Natural killer cell (primary cell): ENCODE measurements at regions not wholly inside any gene's neighbourhood (a gene's known extent, or its start where the extent isn't known, plus 50 kb on each side); places are given as distances from the start of the nearest gene placed in this dataset.

Source experiments
- ATAC-seq, 3 donors: fragments of 150-1000 bp in 2 of 3; fragments of 200-7000 bp in 1 of 3; cut with Tn5 transposase; 1 replicate in 1 of 3; 2 replicates in 2 of 3; pipeline ENCODE4 v1.10.0; 2021; ENCODE audit warnings: mild to moderate bottlenecking in 2 of 3, moderate library complexity in 2 of 3
- DNase-seq, 2 donors: peaks; one replicate each; pipeline versions ENCODE4 v3.0.0 to v3.0.0-alpha.2; 2013 to 2021; ENCODE audit warnings: mixed read lengths in 1 of 2
- H3K27ac ChIP-seq: one replicate; pipeline ENCODE4 v1.5.1; 2013; ENCODE audit warnings: mild to moderate bottlenecking, low read length
- H3K27me3 ChIP-seq: one replicate; pipeline ENCODE4 v1.6.1; 2013; ENCODE audit warnings: low read length; ENCODE audit not compliant: control insufficient read depth, insufficient read depth
- H3K36me3 ChIP-seq: one replicate; pipeline ENCODE4 v1.6.1; 2013; ENCODE audit warnings: low read length; ENCODE audit not compliant: control insufficient read depth, insufficient read depth
- H3K4me1 ChIP-seq: one replicate; pipeline ENCODE4 v1.6.1; 2013; ENCODE audit warnings: low read length; ENCODE audit not compliant: control insufficient read depth, insufficient read depth
- H3K4me3 ChIP-seq: one replicate; pipeline ENCODE4 v1.5.1; 2013; ENCODE audit warnings: low read length
- H3K9me3 ChIP-seq: one replicate; pipeline ENCODE4 v1.6.1; 2013; ENCODE audit warnings: low read length; ENCODE audit not compliant: control insufficient read depth, insufficient read depth
- H3K27ac Mint-ChIP-seq, 2 donors: one replicate each; pipeline ENCODE4 v1.8.0; 2022; ENCODE audit warnings: mild to moderate bottlenecking in 2 of 2, mixed read lengths in 2 of 2, moderate library complexity in 1 of 2
- H3K27me3 Mint-ChIP-seq, 2 donors: one replicate each; pipeline ENCODE4 v1.8.0; 2022; ENCODE audit warnings: low read depth in 2 of 2, mixed read lengths in 2 of 2
- H3K36me3 Mint-ChIP-seq: one replicate; pipeline ENCODE4 v1.8.0; 2022; ENCODE audit warnings: mixed read lengths
- H3K4me1 Mint-ChIP-seq, 2 donors: one replicate each; pipeline ENCODE4 v1.8.0; 2022; ENCODE audit warnings: mixed read lengths in 2 of 2
- H3K4me3 Mint-ChIP-seq: one replicate; pipeline ENCODE4 v1.8.0; 2022; ENCODE audit warnings: mild to moderate bottlenecking, moderate library complexity, mixed read lengths
- H3K9me3 Mint-ChIP-seq, 2 donors: one replicate each; pipeline ENCODE4 v1.8.0; 2022; ENCODE audit warnings: mixed read lengths in 2 of 2
- WGBS: methylation state at CpG from one replicate; pipeline ENCODE4 v1.1.7; 2013; ENCODE audit warnings: missing lambda C conversion rate; ENCODE audit not compliant: insufficient coverage; 5-methylcytosine and 5-hydroxymethylcytosine counted together
- intact Hi-C: fragments of 100-400 bp; cut with micrococcal nuclease; formaldehyde crosslinking; loops from one replicate; pipeline ENCODE4 v1.14.2; 2022
- TF ChIP-seq, protein P1 (sequence below): fragments of 200-600 bp; IDR thresholded peaks from one replicate; pipeline ENCODE4 v1.8.0; 2022; ENCODE audit warnings: antibody characterized with exemption

DNA sequence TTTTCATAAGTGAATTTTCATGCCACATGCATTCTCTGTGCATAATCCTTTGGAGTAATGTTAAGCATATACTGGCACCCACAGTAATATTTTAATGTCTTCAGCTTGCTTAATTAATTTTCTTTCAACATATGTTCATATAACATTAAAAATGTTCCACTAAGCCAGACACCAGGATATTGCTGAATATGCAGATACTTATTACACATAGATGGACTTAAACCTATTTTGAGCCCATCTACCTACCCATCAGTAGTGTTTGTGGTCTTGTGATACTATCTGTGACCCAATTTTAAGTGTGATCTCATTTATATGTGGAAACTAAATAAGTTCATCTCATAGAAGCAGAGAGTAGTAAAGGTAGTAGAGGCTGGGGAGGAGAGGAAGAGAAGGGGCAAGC is 379.5 kb upstream of the JAG1 start:
- no peak for DNase-seq
- no peaks in the 10 kb centered on the region for H3K9me3 ChIP-seq
- H3K27ac ChIP-seq = no peak overlapping the region
- H3K36me3 ChIP-seq = no peaks in the 10 kb centered on the region
- no peaks in the 10 kb centered on the region for H3K4me1 Mint-ChIP-seq
- no peak overlapping the region for H3K27ac Mint-ChIP-seq
- H3K4me3 ChIP-seq = no peak overlapping the region
- H3K9me3 Mint-ChIP-seq = no peaks in the 10 kb centered on the region
- H3K4me1 ChIP-seq = no peaks in the 10 kb centered on the region
- intact Hi-C loops = no loop called here
- no peaks in the 10 kb centered on the region for H3K27me3 Mint-ChIP-seq
- no peak for ATAC-seq
- no peak overlapping the region for H3K4me3 Mint-ChIP-seq
- TF ChIP-seq, protein P1, sequence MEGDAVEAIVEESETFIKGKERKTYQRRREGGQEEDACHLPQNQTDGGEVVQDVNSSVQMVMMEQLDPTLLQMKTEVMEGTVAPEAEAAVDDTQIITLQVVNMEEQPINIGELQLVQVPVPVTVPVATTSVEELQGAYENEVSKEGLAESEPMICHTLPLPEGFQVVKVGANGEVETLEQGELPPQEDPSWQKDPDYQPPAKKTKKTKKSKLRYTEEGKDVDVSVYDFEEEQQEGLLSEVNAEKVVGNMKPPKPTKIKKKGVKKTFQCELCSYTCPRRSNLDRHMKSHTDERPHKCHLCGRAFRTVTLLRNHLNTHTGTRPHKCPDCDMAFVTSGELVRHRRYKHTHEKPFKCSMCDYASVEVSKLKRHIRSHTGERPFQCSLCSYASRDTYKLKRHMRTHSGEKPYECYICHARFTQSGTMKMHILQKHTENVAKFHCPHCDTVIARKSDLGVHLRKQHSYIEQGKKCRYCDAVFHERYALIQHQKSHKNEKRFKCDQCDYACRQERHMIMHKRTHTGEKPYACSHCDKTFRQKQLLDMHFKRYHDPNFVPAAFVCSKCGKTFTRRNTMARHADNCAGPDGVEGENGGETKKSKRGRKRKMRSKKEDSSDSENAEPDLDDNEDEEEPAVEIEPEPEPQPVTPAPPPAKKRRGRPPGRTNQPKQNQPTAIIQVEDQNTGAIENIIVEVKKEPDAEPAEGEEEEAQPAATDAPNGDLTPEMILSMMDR = no peak
- H3K27me3 ChIP-seq = no peaks in the 10 kb centered on the region
- H3K36me3 Mint-ChIP-seq = no peaks in the 10 kb centered on the region

DNA sequence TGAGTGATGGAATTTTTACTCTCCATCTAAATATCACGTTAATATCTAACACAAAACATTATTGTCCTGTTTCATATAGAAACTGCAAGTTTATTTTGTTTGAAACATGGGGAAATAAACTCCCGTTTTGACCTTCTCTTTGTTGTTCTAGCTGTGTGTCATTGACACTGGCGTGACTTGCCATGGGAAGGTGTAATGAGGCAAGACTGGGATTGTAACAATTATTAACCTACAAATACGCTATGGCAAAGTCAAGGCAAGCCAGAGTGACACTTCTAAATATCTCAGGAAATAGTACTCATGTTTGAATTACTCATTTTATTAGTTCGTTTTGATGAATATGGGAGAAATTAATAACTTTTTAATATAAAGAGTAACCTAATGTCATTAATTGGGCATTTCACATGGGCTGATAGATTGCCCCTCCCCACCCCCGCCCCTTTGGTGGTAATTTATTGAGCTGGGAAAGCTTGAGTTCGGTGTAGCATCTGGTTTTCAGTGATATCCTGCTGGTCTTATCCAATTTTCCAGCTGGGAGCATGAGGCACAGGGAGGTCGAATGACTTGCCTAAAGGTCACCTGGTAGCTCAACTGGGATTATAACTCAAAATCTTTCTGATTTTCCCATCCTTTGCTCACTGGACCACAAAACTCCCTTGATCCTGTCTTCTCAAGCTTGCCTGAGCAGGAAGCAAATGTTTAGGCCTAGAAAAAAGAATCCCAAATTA is 380.6 kb upstream of the JAG1 start:
- intact Hi-C loops = no loop called here
- no peaks in the 10 kb centered on the region for H3K27me3 Mint-ChIP-seq
- no peaks in the 10 kb centered on the region for H3K27me3 ChIP-seq
- no peak overlapping the region for H3K27ac Mint-ChIP-seq
- no peak overlapping the region for H3K4me3 Mint-ChIP-seq
- no peaks in the 10 kb centered on the region for H3K36me3 Mint-ChIP-seq
- H3K4me1 Mint-ChIP-seq = no peaks in the 10 kb centered on the region
- ATAC-seq = no peak
- H3K4me1 ChIP-seq = no peaks in the 10 kb centered on the region
- peaks cover 0 to 3% of the 10 kb centered on the region in 2 donors for H3K9me3 Mint-ChIP-seq
- 81% methylated on average over 5 of the region's 8 CpGs for WGBS
- no peaks in the 10 kb centered on the region for H3K9me3 ChIP-seq
- TF ChIP-seq, protein P1 = no peak
- H3K4me3 ChIP-seq = no peak overlapping the region
- H3K27ac ChIP-seq = no peak overlapping the region
- no peaks in the 10 kb centered on the region for H3K36me3 ChIP-seq
- DNase-seq = no peak

DNA sequence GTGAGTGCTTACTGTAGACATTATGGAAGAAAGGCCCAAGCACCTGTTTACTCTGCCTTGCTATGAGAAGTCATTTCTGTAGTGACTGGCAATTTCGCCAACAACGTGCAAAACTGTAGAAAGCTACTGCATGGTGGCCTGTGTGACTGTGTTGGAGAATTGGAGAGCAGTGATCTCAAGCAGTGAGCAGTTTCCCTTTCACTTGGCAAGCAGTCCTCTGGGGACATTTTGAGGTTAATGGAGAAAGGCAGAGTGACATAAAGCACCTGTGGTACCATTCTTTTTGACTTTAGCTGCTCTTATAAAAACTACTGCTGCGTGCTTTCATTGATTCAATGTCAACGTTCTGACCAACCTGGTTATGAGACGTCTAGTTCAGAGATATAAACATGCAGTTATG is 382.6 kb upstream of the JAG1 start:
- Histone ChIP-seq H3K4me1 (no peaks in the 10 kb centered on the region), H3K27ac (no peak overlapping the region), H3K36me3 (no peaks in the 10 kb centered on the region), H3K27me3 (no peaks in the 10 kb centered on the region), H3K9me3 (no peaks in the 10 kb centered on the region), H3K4me3 (no peak overlapping the region)
- DNase-seq (no peak), ATAC-seq (no peak)
- intact Hi-C loops = no loop called here
- Mint-ChIP-seq H3K27me3 (no peaks in the 10 kb centered on the region), H3K36me3 (no peaks in the 10 kb centered on the region), H3K9me3 (peaks cover 0 to 3% of the 10 kb centered on the region in 2 donors), H3K4me1 (no peaks in the 10 kb centered on the region), H3K4me3 (no peak overlapping the region), H3K27ac (no peak overlapping the region)
- TF ChIP-seq, protein P1 = no peak
- WGBS = 79% methylated on average over 5 of the region's 5 CpGs

DNA sequence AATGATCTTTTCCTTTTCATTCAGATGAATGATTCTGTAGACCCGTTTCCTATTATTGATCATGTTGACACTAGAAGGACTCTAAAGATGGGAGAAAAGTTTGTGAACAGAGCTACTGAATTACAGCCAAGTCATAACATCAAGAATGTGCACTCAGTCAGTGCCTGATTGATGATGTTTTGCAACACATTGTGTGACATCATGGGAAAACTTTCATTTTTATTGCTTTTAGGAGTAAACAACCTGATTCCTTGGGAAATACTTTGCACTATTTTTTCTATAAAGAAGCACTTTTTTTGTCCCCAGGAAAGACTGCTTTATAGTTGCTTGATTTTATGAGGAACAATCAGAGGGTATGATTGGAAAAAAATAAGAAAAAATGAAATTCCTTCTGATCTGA is 383.8 kb upstream of the JAG1 start:
- Mint-ChIP-seq H3K4me1 (no peaks in the 10 kb centered on the region), H3K27ac (no peak overlapping the region), H3K9me3 (peaks cover 0 to 3% of the 10 kb centered on the region in 2 donors), H3K36me3 (no peaks in the 10 kb centered on the region), H3K27me3 (no peaks in the 10 kb centered on the region), H3K4me3 (no peak overlapping the region)
- no peak overlapping the region for H3K27ac ChIP-seq
- no peaks in the 10 kb centered on the region for H3K4me1 ChIP-seq
- DNase-seq = no peak
- TF ChIP-seq, protein P1 = no peak
- no peaks in the 10 kb centered on the region for H3K36me3 ChIP-seq
- no peaks in the 10 kb centered on the region for H3K27me3 ChIP-seq
- H3K9me3 ChIP-seq = no peaks in the 10 kb centered on the region
- WGBS = 83% methylated on average over 1 of the region's 1 CpG
- intact Hi-C loops = no loop called here
- no peak for ATAC-seq
- no peak overlapping the region for H3K4me3 ChIP-seq
